ENCODE measurements at regions not wholly inside any gene's neighbourhood (a gene's known extent, or its start where the extent isn't known, plus 50 kb on each side); places are given as distances from the start of the nearest gene placed in this dataset.

DNA sequence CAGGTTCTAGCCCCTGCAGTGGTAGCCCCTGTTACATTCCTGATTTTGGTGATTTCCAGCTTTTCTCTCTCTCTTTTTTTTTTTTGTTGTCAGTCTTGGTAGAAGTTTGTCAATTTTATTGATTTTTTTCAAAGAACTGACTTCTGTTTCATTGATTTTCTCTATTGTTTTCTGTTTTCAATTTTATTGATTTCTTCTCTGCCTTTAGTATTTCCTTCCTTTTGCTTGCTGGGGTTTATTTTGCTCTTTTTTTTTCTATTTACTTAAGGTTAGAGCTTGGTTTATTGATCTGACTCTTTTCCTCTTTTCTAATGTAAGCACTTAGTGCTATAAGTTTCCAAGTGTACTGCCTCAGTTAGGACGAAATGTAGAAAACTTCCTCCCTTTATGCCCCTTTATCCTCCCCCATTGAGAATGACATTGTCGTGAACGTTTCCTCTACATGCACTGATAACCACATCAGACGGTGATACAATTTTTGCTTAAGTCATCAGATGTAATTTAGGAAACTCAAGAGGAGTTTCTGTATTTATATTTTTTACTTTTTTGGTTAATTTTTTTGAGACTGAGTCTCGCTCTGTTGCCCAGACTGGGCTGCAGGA, 81.1 kb upstream of the HS6ST1 start:
- DNase-seq (ENCODE audit: insufficient read length, low spot score) (no peak), FAIRE-seq (no peak)
- TF ChIP-seq PAX5 (IDR thresholded peaks at IDR 0.05; ENCODE audit: insufficient read depth, low read length, severe bottlenecking): no peak
- no peak for TF ChIP-seq POU2F2 (IDR thresholded peaks at IDR 0.05; ENCODE audit: low read depth, low read length)
- no peak for TF ChIP-seq SPI1 (IDR thresholded peaks at IDR 0.05; ENCODE audit: low read depth, low read length)
- TF ChIP-seq TAF1 (IDR thresholded peaks at IDR 0.05; ENCODE audit: low read depth, low read length): no peak
- TF ChIP-seq POLR2AphosphoS5 (IDR thresholded peaks at IDR 0.05; ENCODE audit: low read depth, low read length): no peak
- TF ChIP-seq POLR2A (IDR thresholded peaks at IDR 0.05; ENCODE audit: low read depth, low read length): no peak

DNA sequence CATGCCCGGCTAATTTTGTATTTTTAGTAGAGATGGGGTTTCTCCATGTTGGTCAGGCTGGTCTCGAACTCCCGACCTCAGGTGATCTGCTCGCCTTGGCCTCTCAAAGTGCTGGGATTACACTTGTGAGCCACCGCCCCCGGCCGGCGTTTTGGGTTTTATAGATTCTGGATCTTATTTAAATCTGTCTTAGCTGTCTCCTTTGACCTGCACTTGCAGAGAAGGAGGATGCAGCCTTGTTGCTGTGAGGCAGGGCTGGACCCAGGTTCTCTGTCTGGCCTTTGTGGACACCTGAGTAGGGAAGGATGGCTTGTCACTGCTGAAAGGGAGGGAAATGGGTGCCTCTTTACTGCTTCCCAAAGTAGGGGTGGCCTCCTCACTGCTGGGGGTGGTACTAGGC, 83.0 kb upstream of the HS6ST1 start:
- FAIRE-seq (no peak), DNase-seq (ENCODE audit: insufficient read length, low spot score) (no peak)
- TF ChIP-seq POLR2A (IDR thresholded peaks at IDR 0.05; ENCODE audit: low read depth, low read length) (no peak), POLR2AphosphoS5 (IDR thresholded peaks at IDR 0.05; ENCODE audit: low read depth, low read length) (no peak), POU2F2 (IDR thresholded peaks at IDR 0.05; ENCODE audit: low read depth, low read length) (no peak), PAX5 (IDR thresholded peaks at IDR 0.05; ENCODE audit: insufficient read depth, low read length, severe bottlenecking) (no peak), TAF1 (IDR thresholded peaks at IDR 0.05; ENCODE audit: low read depth, low read length) (no peak), SPI1 (IDR thresholded peaks at IDR 0.05; ENCODE audit: low read depth, low read length) (no peak)

DNA sequence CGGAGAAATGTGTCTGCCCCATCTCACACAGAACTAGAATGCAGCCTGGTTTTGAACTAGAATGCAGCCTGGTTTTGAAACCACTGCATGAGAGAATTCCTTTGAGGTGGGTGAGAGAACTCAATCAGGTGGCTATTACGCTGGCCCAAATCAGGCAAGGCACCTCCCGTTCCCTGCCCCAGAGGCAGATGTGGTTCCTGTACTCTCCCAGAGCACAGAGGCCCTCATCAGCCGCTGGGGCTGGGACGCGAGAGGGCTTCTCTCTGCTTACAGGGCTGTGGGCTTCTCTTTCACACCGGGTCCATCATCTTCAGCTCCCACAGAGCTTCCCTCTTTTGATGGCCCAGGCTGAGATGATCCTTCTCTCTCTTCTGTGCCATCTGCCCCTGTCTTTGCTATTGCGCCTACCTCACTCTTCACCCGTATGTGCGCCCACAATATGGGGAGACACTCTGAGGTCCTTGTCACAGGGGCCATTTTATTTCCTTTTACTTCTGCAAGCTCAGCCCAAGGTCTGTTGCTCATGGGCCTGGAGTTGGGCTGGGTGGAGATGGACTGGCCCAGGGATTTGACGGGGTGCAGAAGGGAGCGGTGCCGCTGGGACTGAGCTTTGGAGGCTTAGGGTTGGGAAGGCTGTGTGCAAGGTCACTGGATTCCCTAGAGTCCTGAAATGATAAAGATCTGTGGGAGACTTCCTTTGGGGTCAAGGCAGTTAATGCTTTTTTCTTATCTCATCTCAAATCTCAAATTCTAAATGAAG, 84.4 kb upstream of the HS6ST1 start:
- DNase-seq (ENCODE audit: insufficient read length, low spot score) (no peak), FAIRE-seq (no peak)
- TF ChIP-seq TAF1 (IDR thresholded peaks at IDR 0.05; ENCODE audit: low read depth, low read length): no peak
- no peak for TF ChIP-seq POLR2AphosphoS5 (IDR thresholded peaks at IDR 0.05; ENCODE audit: low read depth, low read length)
- no peak for TF ChIP-seq SPI1 (IDR thresholded peaks at IDR 0.05; ENCODE audit: low read depth, low read length)
- TF ChIP-seq POLR2A (IDR thresholded peaks at IDR 0.05; ENCODE audit: low read depth, low read length): no peak
- TF ChIP-seq PAX5 (IDR thresholded peaks at IDR 0.05; ENCODE audit: insufficient read depth, low read length, severe bottlenecking): no peak
- no peak for TF ChIP-seq POU2F2 (IDR thresholded peaks at IDR 0.05; ENCODE audit: low read depth, low read length)

DNA sequence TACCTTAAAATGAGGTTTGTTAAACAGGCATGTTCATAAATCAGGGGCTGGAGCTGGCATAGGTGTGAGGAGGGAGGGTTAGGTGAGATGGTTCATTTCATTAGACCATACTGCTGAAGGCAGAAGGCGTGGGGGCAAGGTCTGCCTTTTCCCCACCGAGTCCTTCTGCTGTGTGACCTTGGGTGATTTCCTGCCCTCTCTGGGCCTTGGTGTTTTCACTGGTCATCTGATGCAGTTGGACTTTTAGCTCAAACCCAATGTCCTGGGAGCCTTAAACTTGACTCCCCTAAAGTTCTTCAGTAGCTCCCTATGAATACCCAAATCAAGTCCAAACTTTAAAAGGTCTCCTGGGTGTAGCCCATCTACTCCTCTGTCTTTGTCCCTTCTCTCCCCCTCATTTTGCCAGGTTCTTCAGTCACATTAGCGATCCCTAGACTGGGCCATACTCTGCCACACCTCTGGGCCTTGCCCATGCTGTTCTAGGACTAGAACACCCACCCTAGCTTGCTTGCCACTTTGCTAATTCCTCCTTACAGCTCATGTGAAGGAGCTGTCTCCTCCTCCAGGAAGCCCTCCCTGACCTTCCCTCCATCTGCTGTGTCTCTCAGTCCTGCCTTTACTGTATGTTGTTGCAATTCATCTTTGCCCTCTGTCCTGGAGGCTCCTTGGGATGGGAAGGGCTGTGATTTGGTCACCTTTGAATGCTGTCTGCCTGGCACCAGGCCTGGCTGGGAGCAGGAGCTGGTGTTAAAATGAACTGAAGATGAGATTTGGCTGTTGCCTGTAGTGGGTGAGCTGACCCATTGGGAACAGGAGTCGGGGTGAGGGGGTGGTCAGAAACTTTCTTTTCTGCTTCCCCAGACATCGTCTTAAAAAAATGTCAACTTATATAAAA, 85.4 kb upstream of the HS6ST1 start:
- TF ChIP-seq POLR2AphosphoS5 (IDR thresholded peaks at IDR 0.05; ENCODE audit: low read depth, low read length) (no peak), SPI1 (IDR thresholded peaks at IDR 0.05; ENCODE audit: low read depth, low read length) (no peak), TAF1 (IDR thresholded peaks at IDR 0.05; ENCODE audit: low read depth, low read length) (no peak), POU2F2 (IDR thresholded peaks at IDR 0.05; ENCODE audit: low read depth, low read length) (no peak), PAX5 (IDR thresholded peaks at IDR 0.05; ENCODE audit: insufficient read depth, low read length, severe bottlenecking) (no peak), POLR2A (IDR thresholded peaks at IDR 0.05; ENCODE audit: low read depth, low read length) (no peak)
- FAIRE-seq: no peak
- no peak for DNase-seq (ENCODE audit: insufficient read length, low spot score)

DNA sequence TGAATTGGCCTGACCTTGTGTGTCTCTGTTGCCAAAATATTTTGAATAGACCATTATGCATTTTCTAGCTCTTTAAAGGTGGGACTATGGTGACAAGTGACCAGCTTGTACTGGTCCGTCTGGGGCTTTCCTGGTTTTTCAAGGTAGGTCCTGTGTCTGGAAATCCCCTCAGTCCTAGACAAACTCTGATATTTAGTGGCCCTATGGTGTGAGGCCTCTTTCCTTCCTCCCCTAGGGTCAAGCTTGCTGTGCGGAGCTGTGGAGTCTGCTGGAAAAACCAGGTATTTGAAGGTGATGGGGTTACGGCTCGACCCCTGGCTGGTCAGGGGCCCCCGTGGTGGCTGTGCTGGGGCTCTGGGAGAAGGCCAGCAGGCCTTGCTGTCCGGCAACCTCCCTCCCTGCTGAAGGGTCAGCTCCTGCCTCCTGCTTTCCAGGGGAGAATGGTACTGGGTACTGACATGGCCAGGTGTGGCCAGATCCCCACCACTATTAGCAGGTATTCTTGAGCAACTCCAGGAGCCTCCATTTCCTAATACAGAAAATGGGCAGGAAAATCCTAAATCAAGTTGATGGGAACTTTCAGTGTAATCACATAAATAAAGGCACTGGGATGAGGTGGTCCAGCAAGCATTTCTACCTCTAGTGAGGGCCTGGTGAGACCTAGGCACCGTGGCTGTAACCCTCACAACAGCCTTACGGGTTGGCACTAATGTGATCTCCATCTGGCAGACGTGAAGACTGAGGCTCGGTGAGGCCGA, 86.2 kb upstream of the HS6ST1 start:
- FAIRE-seq (no peak), DNase-seq (ENCODE audit: insufficient read length, low spot score) (no peak)
- TF ChIP-seq POLR2AphosphoS5 (IDR thresholded peaks at IDR 0.05; ENCODE audit: low read depth, low read length) (no peak), POU2F2 (IDR thresholded peaks at IDR 0.05; ENCODE audit: low read depth, low read length) (no peak), POLR2A (IDR thresholded peaks at IDR 0.05; ENCODE audit: low read depth, low read length) (no peak), TAF1 (IDR thresholded peaks at IDR 0.05; ENCODE audit: low read depth, low read length) (no peak), PAX5 (IDR thresholded peaks at IDR 0.05; ENCODE audit: insufficient read depth, low read length, severe bottlenecking) (no peak), SPI1 (IDR thresholded peaks at IDR 0.05; ENCODE audit: low read depth, low read length) (no peak)

DNA sequence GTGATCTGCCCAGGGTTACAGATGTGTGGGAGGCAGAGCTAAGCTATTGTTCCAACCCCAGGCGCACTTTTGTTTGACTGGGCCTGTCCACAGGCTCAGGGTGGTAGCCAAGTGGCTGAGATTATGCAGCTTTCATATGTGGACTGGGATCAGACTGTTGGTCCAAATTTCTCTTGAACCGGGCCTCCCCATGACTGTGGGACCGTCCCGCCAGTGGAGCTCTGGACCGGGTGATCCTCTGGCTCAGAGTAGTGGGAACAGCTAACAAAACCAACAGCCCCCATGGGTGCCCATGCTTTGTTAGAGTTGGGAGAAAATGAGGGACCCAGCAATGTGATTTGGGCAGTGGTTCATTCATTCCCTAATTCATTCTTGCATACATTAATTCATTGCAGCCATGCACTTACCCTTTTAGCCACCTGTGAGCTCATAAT, 86.8 kb upstream of the HS6ST1 start:
- FAIRE-seq (no peak), DNase-seq (ENCODE audit: insufficient read length, low spot score) (no peak)
- no peak for TF ChIP-seq POLR2AphosphoS5 (IDR thresholded peaks at IDR 0.05; ENCODE audit: low read depth, low read length)
- TF ChIP-seq PAX5 (IDR thresholded peaks at IDR 0.05; ENCODE audit: insufficient read depth, low read length, severe bottlenecking): no peak
- no peak for TF ChIP-seq POLR2A (IDR thresholded peaks at IDR 0.05; ENCODE audit: low read depth, low read length)
- no peak for TF ChIP-seq POU2F2 (IDR thresholded peaks at IDR 0.05; ENCODE audit: low read depth, low read length)
- no peak for TF ChIP-seq TAF1 (IDR thresholded peaks at IDR 0.05; ENCODE audit: low read depth, low read length)
- TF ChIP-seq SPI1 (IDR thresholded peaks at IDR 0.05; ENCODE audit: low read depth, low read length): no peak

DNA sequence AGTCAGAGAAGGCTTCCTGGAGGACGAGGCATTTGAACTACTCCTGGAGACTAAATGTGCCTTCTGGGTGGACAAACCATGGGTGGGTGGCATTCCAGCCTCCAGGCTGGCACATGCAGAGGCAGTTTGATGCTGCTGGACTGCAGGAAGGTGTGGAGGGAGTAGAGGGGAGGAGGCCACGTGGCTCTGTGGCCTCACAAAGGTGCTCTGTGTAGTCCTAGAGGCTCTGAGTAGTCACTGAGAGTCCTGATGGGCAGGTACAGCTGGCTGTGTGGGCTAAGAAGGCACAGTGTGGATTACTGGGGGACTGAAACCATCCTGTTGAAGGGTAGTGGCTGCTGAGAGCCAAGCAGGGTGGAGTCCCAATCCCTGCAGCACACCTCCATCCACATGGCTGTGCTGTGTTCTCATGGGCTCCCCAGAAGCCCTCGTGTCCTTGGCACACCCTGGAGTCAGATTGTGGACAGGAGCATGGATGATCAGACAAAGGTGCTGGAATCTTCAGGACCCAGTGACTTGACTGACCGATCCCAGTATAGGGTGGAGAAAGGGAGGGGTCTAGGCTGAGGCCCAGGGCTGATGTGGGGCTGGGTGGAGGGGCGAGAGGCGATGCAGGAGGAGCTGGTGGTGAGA, 87.4 kb upstream of the HS6ST1 start:
- no peak for FAIRE-seq
- no peak for DNase-seq (ENCODE audit: insufficient read length, low spot score)
- TF ChIP-seq PAX5 (IDR thresholded peaks at IDR 0.05; ENCODE audit: insufficient read depth, low read length, severe bottlenecking): no peak
- no peak for TF ChIP-seq TAF1 (IDR thresholded peaks at IDR 0.05; ENCODE audit: low read depth, low read length)
- TF ChIP-seq POLR2AphosphoS5 (IDR thresholded peaks at IDR 0.05; ENCODE audit: low read depth, low read length): no peak
- TF ChIP-seq POU2F2 (IDR thresholded peaks at IDR 0.05; ENCODE audit: low read depth, low read length): no peak
